Ishikawa (cell line): ENCODE measurements at regions not wholly inside any gene's neighbourhood (a gene's known extent, or its start where the extent isn't known, plus 50 kb on each side); places are given as distances from the start of the nearest gene placed in this dataset.

Experiments
- CEBPB ChIP-seq: IDR thresholded peaks from 2 replicates; pipeline ENCODE4 v1.6.1; 2012
- CREB1 ChIP-seq: IDR thresholded peaks from 2 replicates; pipeline ENCODE4 v1.6.1; 2012; ENCODE audit warnings: low read depth
- EGR1 ChIP-seq: IDR thresholded peaks from 2 replicates; pipeline ENCODE4 v1.6.1; 2012
- EP300 ChIP-seq: IDR thresholded peaks from 2 replicates; pipeline ENCODE4 v1.6.1; 2012; ENCODE audit warnings: borderline replicate concordance
- FOXM1 ChIP-seq: IDR thresholded peaks from 2 replicates; pipeline ENCODE4 v1.6.1; 2012; ENCODE audit warnings: low read depth, borderline replicate concordance
- MAX ChIP-seq: IDR thresholded peaks from 2 replicates; pipeline ENCODE4 v1.6.1; 2012
- NFIC ChIP-seq: IDR thresholded peaks from 2 replicates; pipeline ENCODE4 v1.6.1; 2012
- RAD21 ChIP-seq: IDR thresholded peaks from 2 replicates; pipeline ENCODE4 v1.6.1; 2012; ENCODE audit warnings: low read depth
- REST ChIP-seq: IDR thresholded peaks from 2 replicates; pipeline ENCODE4 v1.6.1; 2012; ENCODE audit warnings: low read depth, mild to moderate bottlenecking
- TAF1 ChIP-seq: IDR thresholded peaks from 2 replicates; pipeline ENCODE4 v1.6.1; 2012; ENCODE audit warnings: low read depth, mild to moderate bottlenecking
- TCF12 ChIP-seq: IDR thresholded peaks from 2 replicates; pipeline ENCODE4 v1.6.1; 2012; ENCODE audit warnings: low read depth
- TEAD4 ChIP-seq: IDR thresholded peaks from 2 replicates; pipeline ENCODE4 v1.6.1; 2012
- USF1 ChIP-seq: IDR thresholded peaks from 2 replicates; pipeline ENCODE4 v1.6.1; 2012
- YY1 ChIP-seq: IDR thresholded peaks from 2 replicates; pipeline ENCODE4 v1.6.1; 2012; ENCODE audit warnings: low read depth
- ZBTB7A ChIP-seq: IDR thresholded peaks from 2 replicates; pipeline ENCODE4 v1.6.1; 2012; ENCODE audit warnings: low read depth

GRCh38 chr11:57942808-57943207 lies 80.9 kb upstream of the OR9Q1 start:
- TF ChIP-seq USF1 (no peak), FOXM1 (no peak), YY1 (no peak), NFIC (no peak), TEAD4 (no peak), ZBTB7A (no peak), TAF1 (no peak), REST (no peak), EGR1 (no peak), EP300 (no peak), RAD21 (no peak), MAX (no peak), CEBPB (no peak), CREB1 (no peak)

GRCh38 chr11:57946628-57947027 lies 77.1 kb upstream of the OR9Q1 start:
- TF ChIP-seq TEAD4 (no peak), EP300 (no peak), NFIC (no peak), USF1 (no peak), EGR1 (no peak), YY1 (no peak), CEBPB (no peak), TAF1 (no peak), RAD21 (no peak), FOXM1 (no peak), TCF12 (no peak), ZBTB7A (no peak), CREB1 (no peak)

GRCh38 chr11:57964660-57965059 lies 59.0 kb upstream of the OR9Q1 start:
- TF ChIP-seq FOXM1: no peak
- no peak for TF ChIP-seq NFIC
- no peak for TF ChIP-seq EGR1
- TF ChIP-seq REST: no peak

GRCh38 chr11:57971272-57972012 lies 52.2 kb upstream of the OR9Q1 start:
- TF ChIP-seq YY1 (no peak), FOXM1 (no peak)

GRCh38 chr11:57972013-57972367 lies 51.7 kb upstream of the OR9Q1 start:
- TF ChIP-seq RAD21: no peak
- no peak for TF ChIP-seq CREB1
- no peak for TF ChIP-seq FOXM1
- no peak for TF ChIP-seq EGR1
- TF ChIP-seq ZBTB7A: no peak
- no peak for TF ChIP-seq CEBPB
- TF ChIP-seq YY1: no peak
- no peak for TF ChIP-seq USF1
- no peak for TF ChIP-seq MAX
- TF ChIP-seq TAF1: no peak
- no peak for TF ChIP-seq EP300
- TF ChIP-seq NFIC: no peak
